IPS-20b (cell line): ENCODE measurements at regions not wholly inside any gene's neighbourhood (a gene's known extent, or its start where the extent isn't known, plus 50 kb on each side); places are given as distances from the start of the nearest gene placed in this dataset.

Experiments
- H3K27ac ChIP-seq: one replicate; pipeline ENCODE4 v1.5.1; 2013; ENCODE audit warnings: low read length
- H3K27me3 ChIP-seq: 2 replicates; pipeline ENCODE4 v1.6.1; 2013; ENCODE audit warnings: mild to moderate bottlenecking, low read length, inconsistent platforms; ENCODE audit not compliant: insufficient read depth
- H3K36me3 ChIP-seq: 2 replicates; pipeline ENCODE4 v1.6.1; 2013; ENCODE audit warnings: low read depth, mild to moderate bottlenecking, inconsistent platforms, low read length, moderate library complexity; ENCODE audit not compliant: insufficient read depth
- H3K4me1 ChIP-seq: 2 replicates; pipeline ENCODE4 v1.6.1; 2013; ENCODE audit warnings: mild to moderate bottlenecking, control low read depth, inconsistent platforms, low read length, moderate library complexity; ENCODE audit not compliant: insufficient read depth
- H3K4me3 ChIP-seq: 2 replicates; pipeline ENCODE4 v1.5.1; 2013; ENCODE audit warnings: mild to moderate bottlenecking, low read length, inconsistent platforms
- H3K9ac ChIP-seq: 2 replicates; pipeline ENCODE4 v1.6.1; 2013; ENCODE audit warnings: low read depth, mild to moderate bottlenecking, inconsistent platforms, low read length, moderate library complexity
- H3K9me3 ChIP-seq: 2 replicates; pipeline ENCODE4 v1.6.1; 2013; ENCODE audit warnings: mild to moderate bottlenecking, low read depth, low read length, inconsistent platforms; ENCODE audit not compliant: insufficient read depth

- H3K4me1 ChIP-seq: no peaks in the 10 kb centered on the region
- H3K27me3 ChIP-seq: peaks cover 20% of the 10 kb centered on the region; the same call in 1 of the 2 replicates
- no peak overlapping the region for H3K4me3 ChIP-seq
- no peak overlapping the region for H3K9ac ChIP-seq
- no peak overlapping the region for H3K27ac ChIP-seq
- H3K9me3 ChIP-seq: no peaks in the 10 kb centered on the region; the same call in 1 of the 2 replicates
- no peaks in the 10 kb centered on the region for H3K36me3 ChIP-seq
Measured at GRCh38 chr2:121052521-121052920, 232.5 kb downstream of the TFCP2L1 start.

GRCh38 chr2:121055088-121055487 lies 229.9 kb downstream of the TFCP2L1 start:
- H3K4me3 ChIP-seq: no peak overlapping the region
- no peak overlapping the region for H3K9ac ChIP-seq
- H3K9me3 ChIP-seq: no peaks in the 10 kb centered on the region; the same call in 1 of the 2 replicates
- H3K36me3 ChIP-seq: no peaks in the 10 kb centered on the region
- no peak overlapping the region for H3K27ac ChIP-seq
- H3K27me3 ChIP-seq: peaks cover 37% of the 10 kb centered on the region
- H3K4me1 ChIP-seq: no peaks in the 10 kb centered on the region

GRCh38 chr2:121055501-121055900 lies 229.5 kb downstream of the TFCP2L1 start:
- Histone ChIP-seq H3K9ac (no peak overlapping the region), H3K27me3 (peaks cover 37% of the 10 kb centered on the region), H3K36me3 (no peaks in the 10 kb centered on the region), H3K4me1 (no peaks in the 10 kb centered on the region), H3K4me3 (no peak overlapping the region), H3K9me3 (no peaks in the 10 kb centered on the region; the same call in 1 of the 2 replicates), H3K27ac (no peak overlapping the region)

GRCh38 chr2:121058852-121059558 lies 226.0 kb downstream of the TFCP2L1 start:
- Histone ChIP-seq H3K9ac (no peak overlapping the region), H3K27me3 (peaks cover 46% of the 10 kb centered on the region), H3K4me1 (no peaks in the 10 kb centered on the region; the same call in 1 of the 2 replicates), H3K27ac (no peak overlapping the region), H3K36me3 (no peaks in the 10 kb centered on the region), H3K4me3 (no peak overlapping the region), H3K9me3 (no peaks in the 10 kb centered on the region)

GRCh38 chr2:121059651-121060649 lies 225.1 kb downstream of the TFCP2L1 start:
- Histone ChIP-seq H3K36me3 (no peaks in the 10 kb centered on the region), H3K9me3 (no peaks in the 10 kb centered on the region), H3K4me1 (no peaks in the 10 kb centered on the region; the same call in 1 of the 2 replicates), H3K9ac (no peak overlapping the region), H3K4me3 (no peak overlapping the region), H3K27me3 (peaks cover 53% of the 10 kb centered on the region), H3K27ac (no peak overlapping the region)

GRCh38 chr2:121061633-121062032 lies 223.4 kb downstream of the TFCP2L1 start:
- no peak overlapping the region for H3K9ac ChIP-seq
- peaks cover 50% of the 10 kb centered on the region for H3K27me3 ChIP-seq
- no peaks in the 10 kb centered on the region; the same call in 1 of the 2 replicates for H3K4me1 ChIP-seq
- H3K4me3 ChIP-seq: no peak overlapping the region
- H3K36me3 ChIP-seq: no peaks in the 10 kb centered on the region
- H3K9me3 ChIP-seq: no peaks in the 10 kb centered on the region
- H3K27ac ChIP-seq: no peak overlapping the region

GRCh38 chr2:121063471-121063870 lies 221.5 kb downstream of the TFCP2L1 start:
- Histone ChIP-seq H3K9me3 (no peaks in the 10 kb centered on the region), H3K27ac (no peak overlapping the region), H3K4me1 (no peaks in the 10 kb centered on the region; the same call in 1 of the 2 replicates), H3K36me3 (no peaks in the 10 kb centered on the region), H3K27me3 (peaks cover 40% of the 10 kb centered on the region), H3K4me3 (no peak overlapping the region), H3K9ac (no peak overlapping the region)

- Histone ChIP-seq H3K27ac (no peak overlapping the region), H3K9me3 (no peaks in the 10 kb centered on the region), H3K36me3 (no peaks in the 10 kb centered on the region), H3K9ac (no peak overlapping the region), H3K4me3 (no peak overlapping the region), H3K4me1 (no peaks in the 10 kb centered on the region; the same call in 1 of the 2 replicates), H3K27me3 (peaks cover 32% of the 10 kb centered on the region)
Measured at GRCh38 chr2:121064186-121064585, 220.8 kb downstream of the TFCP2L1 start.

- H3K4me3 ChIP-seq: no peak overlapping the region
- H3K27me3 ChIP-seq: peaks cover 24% of the 10 kb centered on the region
- H3K9ac ChIP-seq: no peak overlapping the region
- H3K27ac ChIP-seq: no peak overlapping the region
- H3K9me3 ChIP-seq: no peaks in the 10 kb centered on the region
- no peaks in the 10 kb centered on the region; the same call in 1 of the 2 replicates for H3K4me1 ChIP-seq
- H3K36me3 ChIP-seq: no peaks in the 10 kb centered on the region
Measured at GRCh38 chr2:121065239-121065638, 219.8 kb downstream of the TFCP2L1 start.

GRCh38 chr2:121066526-121066925 lies 218.5 kb downstream of the TFCP2L1 start:
- Histone ChIP-seq H3K4me1 (no peaks in the 10 kb centered on the region; the same call in 1 of the 2 replicates), H3K36me3 (no peaks in the 10 kb centered on the region), H3K9ac (no peak overlapping the region)

GRCh38 chr2:121068851-121069250 lies 216.2 kb downstream of the TFCP2L1 start:
- H3K4me3 ChIP-seq: no peak overlapping the region
- H3K27me3 ChIP-seq: peaks cover 35% of the 10 kb centered on the region
- no peak overlapping the region for H3K9ac ChIP-seq
- H3K36me3 ChIP-seq: no peaks in the 10 kb centered on the region
- H3K27ac ChIP-seq: no peak overlapping the region
- H3K4me1 ChIP-seq: no peaks in the 10 kb centered on the region
- no peaks in the 10 kb centered on the region for H3K9me3 ChIP-seq

More at GRCh38 chr2:121066526-121066925, 218.5 kb downstream of the TFCP2L1 start:
- no peaks in the 10 kb centered on the region for H3K9me3 ChIP-seq
- H3K27me3 ChIP-seq: peaks cover 29% of the 10 kb centered on the region
- H3K27ac ChIP-seq: no peak overlapping the region
- no peak overlapping the region for H3K4me3 ChIP-seq
